Embryonic facial prominence (tissue), 1 donor: ENCODE measurements at regions not wholly inside any gene's neighbourhood (a gene's known extent, or its start where the extent isn't known, plus 50 kb on each side); places are given as distances from the start of the nearest gene placed in this dataset.

ENCODE experiments used
- DNase-seq: peaks from one replicate; pipeline ENCODE4 v3.0.0-alpha.2; 2016; ENCODE audit errors: extremely low spot score

- no peak for DNase-seq
Observed at GRCh38 chr13:105465251-105465650, 1070.2 kb downstream of the EFNB2 start.

DNA sequence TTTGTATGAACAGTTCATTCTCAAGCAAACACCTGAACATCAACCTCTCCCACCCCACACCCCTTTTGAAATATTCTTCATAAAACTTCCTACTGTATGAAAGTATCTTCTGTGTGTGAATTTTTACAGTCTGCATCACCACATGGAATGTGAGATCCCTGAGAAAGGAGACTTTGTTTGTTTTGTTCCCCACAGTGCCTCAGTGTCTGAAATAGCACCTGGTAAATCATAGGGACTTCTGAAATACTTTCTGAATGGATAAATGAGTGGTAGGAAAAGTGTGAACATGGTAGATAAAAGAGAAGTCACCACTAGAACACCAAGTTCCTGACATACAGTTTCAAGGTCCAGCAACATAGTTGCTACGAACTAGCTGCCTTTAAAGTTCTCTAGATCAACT lies 1071.2 kb downstream of the EFNB2 start:
- DNase-seq: no peak

- no peak for DNase-seq
Observed at GRCh38 chr13:105463011-105463501, 1072.4 kb downstream of the EFNB2 start.

- no peak for DNase-seq
Observed at GRCh38 chr13:105462098-105462497, 1073.4 kb downstream of the EFNB2 start.

DNA sequence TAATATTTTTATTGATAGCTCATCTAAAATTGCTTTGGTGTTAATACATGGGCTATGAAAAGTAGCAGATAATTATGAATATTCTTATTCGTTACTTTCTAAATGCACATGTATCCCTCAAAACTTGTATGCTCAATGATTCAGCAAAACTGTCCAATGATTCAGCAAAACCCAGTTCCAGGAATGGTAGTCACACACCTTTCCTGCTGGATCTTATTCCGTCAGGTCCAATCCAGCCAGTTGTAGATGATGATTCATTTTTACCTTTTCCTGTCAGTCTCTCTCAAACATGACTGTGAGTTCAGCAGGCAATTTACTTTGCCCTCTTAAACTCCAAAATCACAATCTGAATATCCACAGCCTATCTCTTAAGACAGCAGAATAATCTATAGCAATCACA lies 1082.6 kb downstream of the EFNB2 start:
- DNase-seq: no peak

DNA sequence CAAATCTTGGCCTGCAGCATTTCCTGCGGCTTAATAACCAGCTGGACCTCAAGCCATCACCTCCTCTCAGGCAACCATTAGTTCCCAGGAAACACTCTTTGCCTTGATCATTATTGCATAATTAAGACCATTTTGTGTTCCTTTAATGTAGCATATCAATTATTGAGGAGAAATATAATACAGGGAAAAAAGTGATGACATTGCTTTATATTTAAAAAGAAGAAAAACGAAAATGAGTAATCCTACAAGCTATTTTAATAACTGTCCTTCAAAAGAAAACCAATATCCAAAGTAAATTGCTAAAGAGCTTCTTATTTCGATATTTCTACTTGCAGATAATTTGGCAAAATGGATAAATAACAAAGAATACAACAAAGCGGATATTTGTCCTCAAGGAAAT lies 1084.7 kb downstream of the EFNB2 start:
- DNase-seq: no peak

GRCh38 chr13:105448811-105449210 lies 1086.7 kb downstream of the EFNB2 start:
- DNase-seq: no peak

DNA sequence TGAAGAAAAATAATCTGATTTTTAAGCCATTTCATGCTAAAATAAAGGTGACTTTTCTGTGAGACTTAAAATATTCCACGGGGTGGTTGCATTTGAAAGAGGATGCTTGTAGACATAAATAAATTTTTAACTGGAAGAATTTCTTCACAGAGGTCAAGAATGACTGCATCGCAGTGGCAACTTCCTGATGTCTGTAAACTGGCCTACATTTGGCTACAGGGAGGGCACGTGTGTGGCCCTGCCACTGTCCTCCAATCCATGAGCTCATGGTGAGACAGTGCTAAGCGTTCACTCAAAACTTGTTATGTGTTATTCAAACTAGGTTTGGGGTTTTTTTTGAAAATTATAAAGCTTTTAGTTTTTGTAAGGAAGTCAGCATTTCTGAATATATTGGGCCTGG lies 1089.3 kb downstream of the EFNB2 start:
- DNase-seq: no peak

DNA sequence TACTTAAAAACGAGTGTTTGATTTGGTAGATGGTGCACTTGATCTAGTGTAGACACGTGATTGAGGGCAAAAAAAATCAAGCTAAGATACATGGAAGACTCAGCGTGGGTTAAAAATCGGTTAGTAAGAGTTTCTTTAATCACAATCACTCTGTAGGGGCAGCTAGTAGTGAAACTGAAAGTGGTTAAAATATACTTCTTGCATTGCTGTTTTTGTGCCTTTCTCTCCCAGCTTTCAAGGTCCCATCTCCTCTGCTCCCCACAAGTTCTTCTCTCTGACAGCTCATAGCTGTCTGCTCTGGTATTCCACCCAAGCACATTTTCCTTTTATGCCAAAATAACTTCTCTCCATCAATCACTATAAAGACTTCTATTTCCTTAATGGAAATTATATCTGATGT lies 1089.7 kb downstream of the EFNB2 start:
- no peak for DNase-seq

- DNase-seq: peak; percentile 18
Observed at GRCh38 chr13:105442949-105443699, 1092.3 kb downstream of the EFNB2 start.

DNA sequence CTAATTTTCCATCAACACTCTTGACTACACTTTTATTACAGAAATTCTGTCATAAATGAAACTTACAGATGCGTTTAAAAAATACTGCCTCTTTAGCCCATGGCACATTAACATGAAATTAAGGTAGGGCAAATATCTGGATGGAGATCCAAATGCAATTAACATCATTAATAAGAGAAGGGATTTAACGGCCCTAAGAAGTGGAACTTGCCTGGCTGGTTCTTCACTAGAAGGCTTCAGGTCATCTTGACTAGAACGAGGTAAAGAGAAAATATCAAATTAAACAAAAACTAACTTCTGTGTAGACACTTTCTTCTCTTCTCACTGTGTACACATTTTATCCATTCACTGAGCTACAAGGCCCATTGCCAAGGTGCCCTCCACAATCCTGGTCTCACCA lies 1093.4 kb downstream of the EFNB2 start:
- DNase-seq: no peak

DNA sequence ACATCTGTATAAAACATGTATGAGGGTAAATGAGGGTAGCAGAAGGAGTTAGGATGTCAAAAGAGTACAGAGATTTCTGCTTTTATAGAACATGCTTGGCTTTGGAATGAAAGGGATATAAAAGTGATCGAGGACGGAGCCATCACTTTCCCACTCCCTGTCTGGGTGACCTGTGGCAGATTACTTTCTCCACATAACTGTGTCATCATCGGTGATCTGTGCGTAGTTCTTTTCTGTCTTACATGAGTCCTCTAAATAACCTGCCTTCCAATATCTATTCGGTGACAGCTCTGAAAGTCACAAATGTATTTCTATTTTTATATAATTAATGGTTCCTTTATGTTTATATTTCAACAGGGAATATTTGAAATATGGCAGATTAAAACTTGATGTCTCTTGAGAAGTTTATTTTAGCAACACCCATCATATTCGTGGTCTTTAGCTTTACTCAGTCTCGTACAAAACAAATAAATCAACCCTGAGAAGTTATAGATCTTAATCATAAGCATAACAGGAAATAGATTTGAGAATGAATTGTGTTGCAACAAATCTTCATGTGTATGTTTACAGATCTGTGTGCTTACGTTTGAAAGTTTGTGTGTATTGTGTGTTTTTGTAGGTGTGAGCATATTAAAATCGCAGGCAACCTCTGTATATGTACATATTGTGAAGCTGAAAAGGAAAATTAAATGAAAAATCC lies 1094.3 kb downstream of the EFNB2 start:
- DNase-seq: peak; percentile 32

GRCh38 chr13:105436943-105437342 lies 1098.5 kb downstream of the EFNB2 start:
- DNase-seq: no peak

- DNase-seq: no peak
Observed at GRCh38 chr13:105432438-105432837, 1103.0 kb downstream of the EFNB2 start.

DNA sequence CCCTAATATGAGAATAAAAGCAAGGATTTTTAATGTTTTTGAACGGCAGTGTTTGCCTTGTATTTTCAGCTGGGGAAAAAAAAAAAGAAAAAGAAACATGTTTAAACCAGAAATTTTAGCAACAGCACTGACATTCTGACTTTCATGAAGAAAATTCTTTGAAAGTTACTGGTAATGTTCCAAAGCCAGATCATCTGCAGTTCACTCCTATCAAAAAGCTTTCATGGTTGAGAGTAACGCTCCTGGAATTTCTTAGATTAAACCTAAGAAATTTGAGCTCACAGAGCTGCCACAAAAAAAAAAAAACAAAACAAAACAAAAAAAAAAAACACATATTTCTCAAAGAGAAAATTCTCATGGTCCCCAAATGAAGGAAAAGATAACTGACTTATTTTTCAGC lies 1106.7 kb downstream of the EFNB2 start:
- no peak for DNase-seq

DNA sequence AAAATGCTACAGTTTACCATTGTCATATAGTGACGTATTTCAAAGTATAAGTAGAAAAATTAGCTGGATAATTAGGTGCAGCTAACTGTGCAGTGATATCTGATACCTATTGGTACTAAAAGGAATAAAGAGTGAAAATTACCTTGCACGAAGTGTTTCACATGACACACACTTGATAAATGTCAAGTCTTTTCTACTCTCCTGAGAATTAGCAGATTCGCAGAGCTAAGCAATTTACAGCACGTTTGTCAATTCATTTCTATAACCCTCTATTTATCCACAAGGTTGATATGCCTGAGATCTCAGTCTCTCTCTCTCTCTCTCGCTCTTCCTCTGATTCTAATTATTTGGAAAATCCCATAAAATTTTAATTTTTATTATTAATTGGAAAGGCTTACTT lies 1109.0 kb downstream of the EFNB2 start:
- DNase-seq: no peak

DNA sequence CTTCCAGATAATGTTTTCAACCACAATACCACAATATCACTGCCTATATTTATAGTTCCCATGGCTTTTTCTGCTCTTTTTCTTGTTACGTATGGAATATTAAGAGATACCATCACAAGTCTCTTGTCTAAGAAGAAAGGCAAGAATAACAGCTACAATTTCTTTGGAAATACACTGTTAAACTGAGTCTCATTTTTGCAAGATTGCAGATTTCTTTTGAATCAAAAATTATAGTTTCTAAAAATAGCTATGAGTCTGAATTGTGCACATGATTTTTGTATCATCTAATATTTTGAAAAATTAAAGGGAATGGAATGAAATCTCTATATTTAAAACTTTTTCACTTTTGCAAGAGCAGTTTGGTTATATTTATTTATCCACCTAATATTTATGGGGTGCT lies 1120.8 kb downstream of the EFNB2 start:
- DNase-seq: no peak

DNA sequence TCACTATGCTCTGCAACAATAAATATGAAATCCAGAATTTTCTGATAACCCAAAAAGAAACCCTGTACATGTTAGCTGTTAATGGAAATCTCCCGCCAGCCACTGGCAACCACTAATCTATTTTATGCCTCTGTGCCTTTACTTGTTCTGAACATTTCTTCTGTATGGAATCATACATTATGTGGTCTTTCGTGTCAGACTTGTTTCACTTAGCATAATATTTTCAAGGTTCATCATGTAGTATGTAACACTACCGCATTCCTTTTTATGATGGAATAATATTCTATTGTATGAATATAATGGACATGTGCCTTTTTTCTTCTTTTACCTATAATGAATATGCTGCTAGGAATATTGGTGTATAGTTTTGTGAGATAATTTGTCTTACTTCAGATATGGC lies 1123.3 kb downstream of the EFNB2 start:
- no peak for DNase-seq

- no peak for DNase-seq
Observed at GRCh38 chr13:105410602-105411001, 1124.9 kb downstream of the EFNB2 start.

GRCh38 chr13:105406551-105406950 lies 1128.9 kb downstream of the EFNB2 start:
- DNase-seq: no peak

DNA sequence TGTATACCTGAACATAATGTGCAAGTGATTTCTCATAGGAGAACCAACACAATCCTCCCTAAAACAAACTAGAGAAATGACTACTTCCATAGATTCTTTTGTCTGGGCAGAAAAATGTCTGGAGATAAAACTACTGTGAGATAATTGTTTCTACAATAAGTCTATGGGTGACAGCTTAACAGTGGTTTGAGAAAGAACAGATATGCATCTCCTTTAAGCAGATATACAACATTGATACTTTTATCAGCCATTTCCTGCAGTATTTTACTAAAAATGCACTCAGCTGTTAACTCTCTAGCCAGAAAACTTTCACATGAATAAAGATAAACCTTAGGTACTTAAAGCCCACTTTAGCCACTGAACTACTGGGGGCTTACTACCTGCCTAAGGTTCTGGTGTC lies 1132.4 kb downstream of the EFNB2 start:
- DNase-seq: no peak

GRCh38 chr13:105395041-105395440 lies 1140.4 kb downstream of the EFNB2 start:
- DNase-seq: no peak

DNA sequence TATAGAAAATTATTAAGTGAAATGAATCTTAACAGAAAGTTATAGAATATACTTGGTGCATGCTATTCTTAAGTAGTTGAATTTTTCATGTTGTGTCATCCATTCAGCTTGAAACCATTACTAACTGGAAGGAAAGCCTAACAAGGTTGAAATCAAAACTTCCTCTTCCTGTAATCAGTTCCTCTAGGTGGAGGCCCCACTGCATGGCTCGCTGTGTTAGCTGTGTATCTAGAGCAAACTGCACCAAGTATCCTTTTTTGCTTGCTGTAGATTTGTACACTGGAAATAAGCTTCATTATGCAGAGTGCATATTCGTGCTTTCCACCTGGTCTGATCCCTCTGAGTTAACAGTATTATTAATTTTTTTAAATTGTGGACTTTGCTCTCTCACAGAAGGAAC lies 1146.1 kb downstream of the EFNB2 start:
- no peak for DNase-seq
